IPS-15b (cell line): ENCODE measurements at regions not wholly inside any gene's neighbourhood (a gene's known extent, or its start where the extent isn't known, plus 50 kb on each side); places are given as distances from the start of the nearest gene placed in this dataset.

Source experiments
- H3K27me3 ChIP-seq: one replicate; pipeline ENCODE4 v1.6.1; 2013; ENCODE audit warnings: low read length; ENCODE audit not compliant: control insufficient read depth, insufficient read depth
- H3K36me3 ChIP-seq: one replicate; pipeline ENCODE4 v1.6.1; 2013; ENCODE audit warnings: low read length; ENCODE audit not compliant: control insufficient read depth, insufficient read depth
- H3K4me1 ChIP-seq: one replicate; pipeline ENCODE4 v1.6.1; 2013; ENCODE audit warnings: mild to moderate bottlenecking, low read length; ENCODE audit not compliant: control insufficient read depth, insufficient read depth
- H3K4me3 ChIP-seq: one replicate; pipeline ENCODE4 v1.5.1; 2013; ENCODE audit warnings: low read depth, low read length
- H3K9ac ChIP-seq: one replicate; pipeline ENCODE4 v1.6.1; 2013; ENCODE audit warnings: low read depth, mild to moderate bottlenecking, low read length
- H3K9me3 ChIP-seq: one replicate; pipeline ENCODE4 v1.6.1; 2013; ENCODE audit warnings: mild to moderate bottlenecking, low read length; ENCODE audit not compliant: control insufficient read depth, insufficient read depth

GRCh38 chr3:168197162-168197561 is 101.4 kb upstream of the GOLIM4 start:
- H3K27me3 ChIP-seq: no peaks in the 10 kb centered on the region
- H3K9ac ChIP-seq: no peak overlapping the region
- no peak overlapping the region for H3K4me3 ChIP-seq
- H3K4me1 ChIP-seq: no peaks in the 10 kb centered on the region
- H3K36me3 ChIP-seq: no peaks in the 10 kb centered on the region
- no peaks in the 10 kb centered on the region for H3K9me3 ChIP-seq

DNA sequence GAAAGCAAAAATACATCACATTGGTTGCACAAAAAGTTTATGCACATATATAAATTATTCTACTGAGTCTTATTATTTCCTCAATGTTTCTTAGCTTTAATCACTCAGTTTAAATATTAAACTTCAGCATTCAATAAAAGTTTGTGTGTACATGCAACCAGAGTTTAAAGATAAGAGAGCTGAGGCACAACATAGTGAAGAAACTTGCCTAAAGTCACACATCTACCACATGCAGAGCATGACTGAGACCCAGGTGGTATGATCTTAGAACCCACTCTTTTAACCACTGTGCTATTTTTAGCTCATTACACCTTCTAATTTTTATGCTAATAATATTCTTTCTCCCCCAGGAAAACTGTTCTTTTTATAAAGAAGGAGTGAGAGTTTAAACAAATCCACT is 96.1 kb upstream of the GOLIM4 start:
- Histone ChIP-seq H3K9ac (no peak overlapping the region), H3K27me3 (no peaks in the 10 kb centered on the region), H3K9me3 (no peaks in the 10 kb centered on the region), H3K36me3 (no peaks in the 10 kb centered on the region), H3K4me3 (no peak overlapping the region), H3K4me1 (no peaks in the 10 kb centered on the region)

DNA sequence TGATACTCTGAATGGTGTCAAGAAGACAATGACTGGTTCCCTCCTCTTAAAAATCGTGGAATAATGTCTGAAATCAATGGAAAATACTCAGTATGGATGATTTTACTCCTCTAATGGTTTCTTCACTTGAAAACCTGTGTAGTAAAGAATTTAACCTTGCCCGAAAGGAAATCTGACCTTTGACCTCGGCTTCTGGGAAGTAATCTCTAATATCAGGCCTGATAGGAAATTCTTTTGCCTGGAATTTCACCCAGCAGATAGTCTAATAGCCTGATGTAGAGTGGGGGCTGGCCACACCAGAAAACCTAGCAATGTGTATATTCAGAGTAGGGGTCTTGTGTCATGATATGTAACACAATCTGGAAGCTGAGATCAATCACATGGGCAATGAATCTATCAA is 91.5 kb upstream of the GOLIM4 start:
- no peak overlapping the region for H3K9ac ChIP-seq
- H3K9me3 ChIP-seq: no peaks in the 10 kb centered on the region
- no peaks in the 10 kb centered on the region for H3K36me3 ChIP-seq
- H3K4me1 ChIP-seq: no peaks in the 10 kb centered on the region
- no peaks in the 10 kb centered on the region for H3K27me3 ChIP-seq
- no peak overlapping the region for H3K4me3 ChIP-seq

GRCh38 chr3:168186293-168186983 is 90.7 kb upstream of the GOLIM4 start:
- Histone ChIP-seq H3K4me1 (no peaks in the 10 kb centered on the region), H3K27me3 (no peaks in the 10 kb centered on the region), H3K4me3 (no peak overlapping the region), H3K36me3 (no peaks in the 10 kb centered on the region), H3K9ac (no peak overlapping the region), H3K9me3 (no peaks in the 10 kb centered on the region)

DNA sequence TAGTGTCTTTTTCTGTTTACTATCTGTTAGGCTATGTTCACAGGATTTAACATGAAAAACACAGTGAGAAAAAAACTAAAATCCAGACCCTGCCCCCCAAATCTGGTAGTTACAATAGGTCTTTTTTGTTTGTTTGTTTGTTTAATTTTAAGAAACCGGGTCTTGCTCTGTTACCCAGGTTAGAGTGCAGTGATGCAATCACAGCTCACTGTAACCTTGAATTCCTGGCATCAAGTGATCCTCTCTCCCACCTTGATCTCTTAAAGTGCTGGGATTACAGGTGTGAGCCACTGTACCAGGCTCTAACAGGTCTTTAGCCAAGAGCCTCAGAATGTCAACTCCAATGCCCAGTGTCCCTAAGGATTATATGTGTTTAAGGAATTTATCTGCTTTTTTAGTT is 88.0 kb upstream of the GOLIM4 start:
- Histone ChIP-seq H3K4me1 (no peaks in the 10 kb centered on the region), H3K36me3 (no peaks in the 10 kb centered on the region), H3K9ac (no peak overlapping the region), H3K27me3 (no peaks in the 10 kb centered on the region), H3K4me3 (no peak overlapping the region), H3K9me3 (no peaks in the 10 kb centered on the region)

DNA sequence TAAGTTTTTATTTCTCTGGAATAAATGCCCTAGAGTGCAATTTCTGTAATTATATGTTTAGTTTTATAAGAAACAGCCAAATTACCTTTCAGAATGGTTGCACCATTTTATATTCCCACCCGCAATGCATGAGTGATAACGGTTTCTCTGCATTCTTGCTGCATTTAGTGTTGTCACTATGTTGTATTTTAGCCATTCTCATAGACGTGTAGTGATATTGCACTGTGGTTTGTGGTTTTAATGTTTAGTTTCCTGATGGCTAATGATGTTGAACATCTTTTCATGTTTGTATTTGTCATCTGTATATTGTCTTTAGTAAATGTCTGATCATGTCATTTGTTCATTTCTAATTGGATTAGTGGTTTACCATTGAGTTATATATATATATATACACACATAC is 73.0 kb upstream of the GOLIM4 start:
- H3K9ac ChIP-seq: no peak overlapping the region
- H3K9me3 ChIP-seq: no peaks in the 10 kb centered on the region
- no peak overlapping the region for H3K4me3 ChIP-seq
- H3K4me1 ChIP-seq: no peaks in the 10 kb centered on the region
- H3K36me3 ChIP-seq: no peaks in the 10 kb centered on the region
- no peaks in the 10 kb centered on the region for H3K27me3 ChIP-seq

GRCh38 chr3:168165390-168166269 is 69.9 kb upstream of the GOLIM4 start:
- Histone ChIP-seq H3K4me1 (no peaks in the 10 kb centered on the region), H3K9me3 (no peaks in the 10 kb centered on the region), H3K4me3 (no peak overlapping the region), H3K27me3 (no peaks in the 10 kb centered on the region), H3K36me3 (no peaks in the 10 kb centered on the region), H3K9ac (peak overlapping the region; percentile 24)

DNA sequence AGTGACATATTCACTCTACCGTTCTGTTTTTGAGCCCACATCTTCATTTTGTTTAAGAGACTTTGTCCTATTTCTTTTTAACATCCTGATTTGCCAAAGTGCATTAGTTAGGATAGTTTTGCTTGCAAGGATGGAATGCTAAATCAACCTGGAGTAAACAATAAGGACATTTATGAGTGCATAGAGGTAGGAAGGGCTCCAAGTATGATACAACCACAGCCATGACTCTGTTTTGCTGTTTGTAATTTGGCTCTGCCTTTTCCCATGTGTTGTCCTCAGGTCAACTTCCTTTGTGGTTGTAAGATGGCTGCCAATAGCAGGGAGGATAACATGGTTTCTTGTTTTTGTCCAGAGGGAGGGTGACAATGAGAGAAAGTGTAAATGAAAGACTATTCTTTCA is 66.4 kb upstream of the GOLIM4 start:
- H3K9me3 ChIP-seq: no peaks in the 10 kb centered on the region
- no peaks in the 10 kb centered on the region for H3K4me1 ChIP-seq
- H3K36me3 ChIP-seq: no peaks in the 10 kb centered on the region
- no peaks in the 10 kb centered on the region for H3K27me3 ChIP-seq
- H3K9ac ChIP-seq: no peak overlapping the region
- no peak overlapping the region for H3K4me3 ChIP-seq

GRCh38 chr3:168161696-168162095 is 66.0 kb upstream of the GOLIM4 start:
- Histone ChIP-seq H3K4me3 (no peak overlapping the region), H3K27me3 (no peaks in the 10 kb centered on the region), H3K36me3 (no peaks in the 10 kb centered on the region), H3K9ac (no peak overlapping the region), H3K4me1 (no peaks in the 10 kb centered on the region), H3K9me3 (no peaks in the 10 kb centered on the region)

GRCh38 chr3:168157903-168158302 is 62.2 kb upstream of the GOLIM4 start:
- no peak overlapping the region for H3K4me3 ChIP-seq

GRCh38 chr3:168157099-168157700 is 61.5 kb upstream of the GOLIM4 start:
- Histone ChIP-seq H3K27me3 (no peaks in the 10 kb centered on the region), H3K9me3 (peaks cover 9% of the 10 kb centered on the region), H3K36me3 (no peaks in the 10 kb centered on the region), H3K9ac (no peak overlapping the region), H3K4me1 (no peaks in the 10 kb centered on the region), H3K4me3 (no peak overlapping the region)

More at GRCh38 chr3:168157903-168158302, 62.2 kb upstream of the GOLIM4 start:
- Histone ChIP-seq H3K27me3 (no peaks in the 10 kb centered on the region), H3K9ac (no peak overlapping the region), H3K9me3 (peaks cover 6% of the 10 kb centered on the region), H3K36me3 (no peaks in the 10 kb centered on the region), H3K4me1 (no peaks in the 10 kb centered on the region)

DNA sequence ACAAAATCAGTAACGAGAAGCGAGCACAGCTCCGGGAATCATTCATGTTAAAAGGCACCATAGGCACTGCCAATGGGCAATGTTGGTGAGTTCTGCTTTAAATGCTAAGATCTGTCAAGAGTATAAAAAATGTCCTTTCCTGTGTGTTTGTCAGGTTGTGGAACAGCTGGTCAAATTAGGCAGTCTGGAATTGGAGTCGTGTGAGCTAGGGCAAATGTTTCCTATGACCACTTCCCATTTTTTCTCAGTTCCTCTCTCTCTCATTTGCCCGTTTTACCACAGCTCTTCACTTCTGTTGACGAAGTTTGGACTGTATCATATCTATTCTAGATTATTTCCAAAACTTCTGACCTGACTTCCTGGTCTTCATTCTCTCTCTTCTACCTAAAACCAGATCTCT is 60.8 kb upstream of the GOLIM4 start:
- Histone ChIP-seq H3K9me3 (peaks cover 9% of the 10 kb centered on the region), H3K9ac (no peak overlapping the region), H3K4me3 (no peak overlapping the region), H3K27me3 (no peaks in the 10 kb centered on the region), H3K36me3 (no peaks in the 10 kb centered on the region), H3K4me1 (no peaks in the 10 kb centered on the region)
